ENCODE measurements at regions not wholly inside any gene's neighbourhood (a gene's known extent, or its start where the extent isn't known, plus 50 kb on each side); places are given as distances from the start of the nearest gene placed in this dataset.

DNA sequence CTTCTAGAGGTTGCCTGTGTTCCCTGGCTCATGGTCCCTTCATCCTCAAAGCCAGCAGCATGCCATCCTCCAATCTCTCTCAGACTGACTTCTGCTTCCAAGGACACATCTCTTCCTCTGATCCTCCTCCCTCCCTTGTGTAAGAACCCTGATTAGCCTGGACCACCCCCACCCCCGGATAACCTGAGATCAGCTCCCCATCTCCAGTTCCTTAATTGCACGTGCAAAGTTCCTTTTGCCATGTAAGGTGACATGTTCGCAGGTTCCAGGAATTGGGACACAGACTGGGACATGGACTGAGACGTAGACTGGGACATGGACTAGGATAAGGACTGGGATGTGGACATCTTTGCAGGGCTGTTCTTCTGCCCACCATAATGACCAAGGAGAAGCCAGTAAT is 925.3 kb downstream of the TBC1D22A start:
- no peak for DNase-seq

- DNase-seq: no peak
Measured at GRCh38 chr22:47687346-47687655, 924.9 kb downstream of the TBC1D22A start.

DNA sequence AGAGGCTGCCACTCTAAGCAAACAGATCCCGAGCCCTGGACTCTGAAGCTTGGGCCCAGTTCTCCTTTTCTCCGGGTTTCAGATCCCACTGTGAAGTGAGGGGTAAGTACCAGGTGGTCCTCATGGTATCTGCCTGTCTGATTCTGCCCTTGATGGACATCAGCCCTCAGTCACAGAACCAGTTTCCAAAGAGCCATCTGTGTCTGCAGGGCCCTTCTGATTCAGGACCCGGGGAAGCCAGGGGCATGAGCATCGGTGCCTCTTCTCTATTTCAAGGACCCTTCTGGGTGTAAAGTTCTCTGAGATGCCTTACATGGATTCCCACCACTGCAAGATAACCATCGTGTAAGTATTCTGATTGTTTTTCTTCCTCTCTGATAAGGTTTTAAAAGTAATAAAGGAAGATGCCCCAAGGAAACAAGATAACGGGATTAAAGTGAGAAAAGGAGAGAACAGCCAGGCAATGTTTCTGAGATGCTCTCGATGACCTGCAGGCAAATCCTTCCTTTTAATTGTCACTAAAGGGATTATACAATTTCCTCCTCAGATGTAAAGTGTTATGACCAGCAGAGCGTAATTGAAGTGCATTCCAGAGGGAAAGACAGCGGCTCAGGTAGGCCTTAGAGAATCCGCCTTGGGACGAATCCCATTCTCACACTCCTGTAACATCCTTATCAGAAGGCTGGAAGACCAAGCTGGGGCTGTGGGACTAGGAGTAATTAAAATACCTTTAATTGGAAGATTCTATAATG is 924.3 kb downstream of the TBC1D22A start:
- no peak for DNase-seq

- no peak for DNase-seq
Measured at GRCh38 chr22:47681411-47682165, 919.1 kb downstream of the TBC1D22A start.

- no peak for DNase-seq
Measured at GRCh38 chr22:47678636-47679287, 916.3 kb downstream of the TBC1D22A start.

DNA sequence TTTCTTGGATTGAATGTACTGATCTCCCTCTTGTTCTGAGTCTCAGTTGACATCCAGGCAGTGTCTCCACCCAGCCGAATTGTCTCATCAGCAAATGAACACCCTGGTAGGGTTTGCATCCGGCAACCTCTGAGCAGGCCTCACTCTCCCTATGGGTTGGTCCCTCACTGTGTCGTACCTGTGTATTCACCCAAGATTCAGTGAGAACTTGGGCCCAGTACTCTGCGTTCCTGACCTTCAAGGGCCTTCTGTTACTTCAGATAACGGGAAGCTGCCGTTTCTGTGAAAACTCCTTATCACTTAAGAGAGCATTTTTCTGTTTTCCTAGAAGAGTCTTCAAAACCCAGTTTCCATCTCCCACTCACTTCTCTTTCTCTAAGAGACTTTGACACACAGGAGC is 915.6 kb downstream of the TBC1D22A start:
- no peak for DNase-seq

GRCh38 chr22:47676685-47677084 is 914.2 kb downstream of the TBC1D22A start:
- DNase-seq: no peak

- DNase-seq: no peak
Measured at GRCh38 chr22:47674600-47674999, 912.1 kb downstream of the TBC1D22A start.

DNA sequence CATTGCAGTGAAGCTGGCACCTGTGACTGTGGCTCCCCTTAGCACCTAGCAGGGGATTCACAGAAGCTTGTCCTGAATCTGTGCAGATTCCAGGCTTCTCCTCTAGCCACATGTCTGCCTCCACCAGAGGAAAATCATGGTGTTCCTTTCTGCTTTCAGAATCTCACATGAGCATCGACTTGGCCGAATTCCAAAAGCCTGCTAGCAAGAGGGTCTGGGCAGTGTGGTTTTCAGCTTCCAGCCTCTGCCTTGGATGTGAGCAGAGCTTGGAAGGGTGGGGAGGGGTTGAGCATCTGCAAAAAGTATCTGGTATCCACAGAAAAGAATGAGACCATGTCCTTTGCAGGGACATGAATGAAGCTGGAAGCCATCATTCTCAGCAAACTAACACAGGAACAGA is 911.1 kb downstream of the TBC1D22A start:
- DNase-seq: no peak

DNA sequence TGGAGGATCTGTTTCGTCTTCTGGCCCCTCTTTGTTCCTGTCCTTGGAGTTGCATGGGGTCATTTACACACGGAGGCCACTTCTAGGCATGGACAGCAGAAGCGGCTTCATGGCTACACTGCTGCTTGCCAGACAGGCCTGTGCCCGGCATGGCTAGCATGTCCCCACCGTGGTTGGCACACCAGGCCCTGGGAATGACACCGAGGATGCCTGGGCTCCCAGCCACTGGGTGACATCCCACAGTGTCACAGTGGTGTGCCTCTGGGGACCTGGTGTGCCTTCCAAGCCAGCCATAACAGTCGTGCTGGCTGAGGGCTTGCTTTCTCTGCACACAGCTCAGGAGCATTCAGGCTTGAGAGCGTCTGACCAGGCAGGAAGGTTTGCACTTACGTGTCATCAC is 910.1 kb downstream of the TBC1D22A start:
- no peak for DNase-seq

- no peak for DNase-seq
Measured at GRCh38 chr22:47665151-47665550, 902.7 kb downstream of the TBC1D22A start.

- DNase-seq: no peak
Measured at GRCh38 chr22:47663615-47664605, 901.5 kb downstream of the TBC1D22A start.

DNA sequence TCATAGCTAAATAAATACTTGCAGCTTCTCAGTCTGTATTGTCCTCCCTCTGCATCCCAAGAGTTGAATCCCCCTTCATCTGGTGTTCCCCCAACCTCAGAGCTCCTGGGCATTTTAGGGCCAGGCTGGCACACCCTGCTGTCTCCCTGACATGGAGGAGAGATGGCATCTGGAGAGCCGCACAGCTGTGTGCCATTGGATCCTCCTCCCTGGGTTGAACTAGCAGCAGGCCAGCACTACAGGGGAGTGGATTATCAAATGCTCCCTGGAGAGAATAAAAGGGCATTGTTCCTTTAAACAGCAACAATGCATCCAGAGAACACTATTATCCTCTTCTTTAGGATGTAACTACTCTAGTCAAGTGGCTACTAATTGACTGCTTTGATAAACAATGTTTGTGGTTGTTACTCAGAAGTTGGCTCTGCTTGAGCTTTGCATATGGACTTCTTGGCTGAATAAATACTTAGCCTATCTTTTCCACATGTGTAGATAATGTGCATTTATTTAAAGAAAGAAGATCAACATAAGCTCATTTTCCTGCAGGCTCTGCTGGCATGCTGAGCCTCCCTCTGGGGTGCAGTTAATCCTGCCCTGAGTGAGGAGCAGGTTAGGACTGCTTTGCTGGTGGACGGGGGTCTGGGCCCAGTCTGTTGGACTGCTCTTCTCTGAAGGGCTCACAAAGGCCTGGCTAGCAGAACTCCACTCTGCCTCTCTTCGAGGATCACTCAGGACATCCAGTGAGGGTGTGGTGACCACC is 897.2 kb downstream of the TBC1D22A start:
- no peak for DNase-seq

DNA sequence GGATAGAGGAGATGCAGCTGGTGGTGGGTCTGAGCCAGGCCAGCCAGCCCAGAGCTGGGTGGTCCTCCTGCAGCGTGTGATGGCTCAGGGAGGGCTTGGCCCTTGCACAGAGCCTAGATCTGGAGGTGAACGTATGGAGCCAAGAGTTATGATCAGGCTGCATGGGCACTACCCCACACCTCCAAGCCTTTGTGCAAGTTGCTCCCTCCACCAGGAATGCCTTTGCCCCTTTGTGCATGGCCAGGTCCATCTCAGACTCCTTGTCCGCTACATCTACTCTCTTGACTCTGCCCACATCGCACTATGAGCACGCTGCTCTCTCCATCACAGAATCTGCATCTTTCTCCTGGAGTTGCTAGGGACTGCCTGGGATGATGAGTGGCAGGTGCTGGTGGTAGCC is 895.7 kb downstream of the TBC1D22A start:
- DNase-seq: no peak

DNA sequence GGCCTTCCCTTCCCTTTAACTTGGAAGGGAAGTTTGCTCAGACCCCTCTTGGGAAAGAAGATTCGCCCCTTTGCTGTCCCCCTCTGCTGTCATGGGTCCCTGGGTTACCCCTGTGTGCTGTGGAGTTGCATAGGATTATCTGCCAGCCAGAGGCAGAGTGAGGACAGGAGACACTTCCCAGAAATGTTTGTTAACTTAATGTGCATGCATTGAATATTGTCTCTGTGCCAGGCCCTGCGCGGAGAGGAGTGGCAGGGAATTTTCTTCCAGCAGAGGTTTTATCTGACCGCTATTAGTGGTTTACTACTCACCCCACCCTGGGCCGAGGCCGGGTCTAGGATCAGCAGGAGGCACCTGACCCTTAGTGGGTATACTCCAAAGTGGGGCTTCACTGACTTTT is 894.8 kb downstream of the TBC1D22A start:
- DNase-seq: no peak

DNA sequence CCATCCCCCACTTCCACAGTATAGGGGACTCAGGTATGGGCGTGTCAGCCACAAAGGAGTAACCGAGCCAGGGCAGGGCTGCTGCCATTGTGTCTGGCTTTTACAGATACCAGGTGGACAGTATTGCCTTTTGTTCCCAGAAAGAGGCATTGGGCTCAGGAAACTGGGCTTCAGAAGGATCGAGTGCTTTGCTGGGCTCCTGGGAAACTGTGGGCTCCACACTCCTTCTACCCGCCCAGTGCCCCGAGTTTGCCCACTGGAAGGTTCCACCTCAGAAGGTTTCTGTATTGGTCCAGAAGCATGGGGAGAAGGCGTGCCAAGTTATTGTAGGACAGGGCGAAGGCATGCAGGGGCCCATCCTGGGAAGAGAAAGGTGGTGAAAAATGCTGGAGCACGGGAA is 894.4 kb downstream of the TBC1D22A start:
- no peak for DNase-seq

GRCh38 chr22:47655930-47656329 is 893.5 kb downstream of the TBC1D22A start:
- DNase-seq: no peak

- no peak for DNase-seq
Measured at GRCh38 chr22:47654922-47655491, 892.6 kb downstream of the TBC1D22A start.

DNA sequence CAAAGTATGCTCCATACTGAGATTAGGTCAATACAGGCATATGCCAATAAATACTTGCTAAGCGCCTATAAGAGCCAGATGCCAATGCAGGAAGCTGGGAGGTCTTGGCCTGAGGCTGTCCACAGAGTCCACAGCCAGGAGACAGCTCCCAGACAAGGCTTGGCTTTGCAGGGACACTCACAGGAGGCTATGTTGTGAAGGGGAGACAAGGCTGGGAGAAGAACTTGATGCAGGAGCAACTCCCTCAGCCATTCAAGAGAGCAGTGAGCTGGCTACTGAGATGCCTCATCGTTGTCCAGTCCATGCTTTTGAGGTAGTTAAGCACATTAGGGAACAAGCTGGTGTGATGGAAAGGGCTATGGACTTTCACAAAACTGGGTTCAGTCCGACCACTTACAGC is 891.5 kb downstream of the TBC1D22A start:
- DNase-seq: no peak

GRCh38 chr22:47651216-47651987 is 889.0 kb downstream of the TBC1D22A start:
- DNase-seq: no peak

- DNase-seq: no peak
Measured at GRCh38 chr22:47647720-47648119, 885.3 kb downstream of the TBC1D22A start.

Measured in GOT3 (cell line).